GM12864 (cell line): ENCODE measurements at regions not wholly inside any gene's neighbourhood (a gene's known extent, or its start where the extent isn't known, plus 50 kb on each side); places are given as distances from the start of the nearest gene placed in this dataset.

Experiments used
- DNase-seq: peaks from one replicate; pipeline ENCODE4 v3.0.0-alpha.2; 2011; ENCODE audit warnings: low read depth
- H3K4me3 ChIP-seq: 2 replicates; pipeline ENCODE4 v1.5.1; 2011; ENCODE audit warnings: mild to moderate bottlenecking, low read depth, low read length, control low read depth
- CTCF ChIP-seq: IDR thresholded peaks from 2 replicates; pipeline ENCODE4 v1.5.1; 2011; ENCODE audit warnings: low read depth, mild to moderate bottlenecking, moderate library complexity, low read length, control low read depth, inconsistent platforms; ENCODE audit errors: missing control alignments

- no peak for TF ChIP-seq CTCF
- DNase-seq, result no peak
These were observed 192.9 kb upstream of the NRXN1 start for GRCh38 chr2:51224790-51225189.

GRCh38 chr2:51222106-51222505 is 190.2 kb upstream of the NRXN1 start:
- no peak for TF ChIP-seq CTCF
- DNase-seq, result no peak
- H3K4me3 ChIP-seq, result no peak overlapping the region

More at GRCh38 chr2:51224790-51225189, 192.9 kb upstream of the NRXN1 start:
- H3K4me3 ChIP-seq, result no peak overlapping the region

GRCh38 chr2:51220606-51221005 is 188.7 kb upstream of the NRXN1 start:
- TF ChIP-seq CTCF, result no peak
- DNase-seq, result no peak
- H3K4me3 ChIP-seq, result no peak overlapping the region

DNA sequence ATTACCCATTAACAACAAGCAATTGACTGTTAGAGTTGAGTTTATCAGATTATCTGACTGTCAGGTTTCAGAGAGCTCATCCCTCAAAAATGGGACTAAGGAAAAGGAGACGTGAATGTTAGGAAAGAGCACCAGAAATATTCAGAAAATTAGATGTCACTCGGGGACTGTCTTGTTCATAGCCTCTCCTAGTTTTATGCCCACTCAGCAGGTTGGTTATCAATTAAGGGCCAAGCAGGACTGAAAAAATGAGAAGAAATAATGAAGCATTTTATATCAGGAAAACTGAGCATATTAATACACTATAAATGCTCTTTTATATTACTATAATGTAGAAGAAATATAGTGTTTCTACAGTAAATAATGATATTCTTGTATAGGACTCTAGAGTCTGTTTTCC is 188.1 kb upstream of the NRXN1 start:
- no peak for TF ChIP-seq CTCF
- H3K4me3 ChIP-seq, result no peak overlapping the region
- no peak for DNase-seq

DNA sequence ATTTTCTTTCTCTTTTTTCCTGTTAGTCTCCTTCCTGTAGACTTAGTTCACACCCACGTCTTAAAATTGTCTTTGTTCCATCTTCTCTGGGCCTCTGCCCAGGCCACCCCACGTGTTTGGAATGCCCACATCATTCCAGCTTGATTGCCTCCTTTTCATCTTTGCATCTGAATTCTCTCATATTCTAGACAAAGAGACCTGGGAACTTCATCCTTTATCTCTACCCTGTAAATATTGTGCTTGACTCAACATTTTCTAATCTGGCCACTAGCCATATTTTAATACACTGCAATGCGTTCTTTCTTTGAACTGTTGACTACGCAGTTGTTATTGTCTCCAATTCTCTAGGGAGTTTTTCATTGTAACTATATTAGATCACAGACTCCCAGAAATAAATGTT is 187.5 kb upstream of the NRXN1 start:
- DNase-seq, result no peak
- TF ChIP-seq CTCF, result no peak
- H3K4me3 ChIP-seq, result no peak overlapping the region

DNA sequence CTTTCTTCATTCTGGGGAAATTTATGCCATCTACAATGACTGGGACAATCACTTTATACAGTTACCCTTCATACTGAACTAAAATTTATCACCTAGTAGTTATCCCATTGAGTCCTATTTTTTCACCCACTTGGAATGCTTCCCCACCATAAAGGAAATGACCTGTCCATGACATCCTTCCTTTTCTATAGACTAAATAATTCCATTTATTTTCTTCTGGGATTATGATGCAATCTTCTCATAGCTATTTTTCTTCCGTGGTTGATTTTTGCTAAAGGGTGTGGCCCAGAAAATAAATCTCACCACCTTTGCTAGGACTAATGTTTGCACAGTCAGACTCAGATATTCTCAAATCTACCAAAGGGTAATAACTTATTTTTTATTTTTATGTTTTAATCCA is 186.1 kb upstream of the NRXN1 start:
- DNase-seq, result no peak
- no peak overlapping the region for H3K4me3 ChIP-seq
- no peak for TF ChIP-seq CTCF

GRCh38 chr2:51213826-51214225 is 181.9 kb upstream of the NRXN1 start:
- H3K4me3 ChIP-seq, result no peak overlapping the region
- TF ChIP-seq CTCF, result no peak
- DNase-seq, result no peak
